ENCODE measurements at regions not wholly inside any gene's neighbourhood (a gene's known extent, or its start where the extent isn't known, plus 50 kb on each side); places are given as distances from the start of the nearest gene placed in this dataset.

- TF ChIP-seq MAZ (IDR thresholded peaks at IDR 0.05; ENCODE audit: borderline replicate concordance, low read depth, low read length) (no peak), RCOR1 (IDR thresholded peaks at IDR 0.05; ENCODE audit: insufficient replicate concordance, low read length) (no peak), POLR2A (IDR thresholded peaks at IDR 0.05; ENCODE audit: low read depth, low read length) (no peak), MAFK (IDR thresholded peaks at IDR 0.05; ENCODE audit: low read depth, low read length) (no peak), BHLHE40 (IDR thresholded peaks at IDR 0.05; ENCODE audit: low read depth, low read length) (no peak), MXI1 (IDR thresholded peaks at IDR 0.05; ENCODE audit: borderline replicate concordance, low read depth, low read length) (no peak), CEBPB (IDR thresholded peaks at IDR 0.05; ENCODE audit: low read depth, low read length) (no peak), USF2 (IDR thresholded peaks at IDR 0.05; ENCODE audit: low read depth, low read length) (no peak), SMC3 (IDR thresholded peaks at IDR 0.05; ENCODE audit: low read depth, low read length) (no peak), RAD21 (IDR thresholded peaks at IDR 0.05; ENCODE audit: low read length) (no peak)
- TF ChIP-seq, protein P1, sequence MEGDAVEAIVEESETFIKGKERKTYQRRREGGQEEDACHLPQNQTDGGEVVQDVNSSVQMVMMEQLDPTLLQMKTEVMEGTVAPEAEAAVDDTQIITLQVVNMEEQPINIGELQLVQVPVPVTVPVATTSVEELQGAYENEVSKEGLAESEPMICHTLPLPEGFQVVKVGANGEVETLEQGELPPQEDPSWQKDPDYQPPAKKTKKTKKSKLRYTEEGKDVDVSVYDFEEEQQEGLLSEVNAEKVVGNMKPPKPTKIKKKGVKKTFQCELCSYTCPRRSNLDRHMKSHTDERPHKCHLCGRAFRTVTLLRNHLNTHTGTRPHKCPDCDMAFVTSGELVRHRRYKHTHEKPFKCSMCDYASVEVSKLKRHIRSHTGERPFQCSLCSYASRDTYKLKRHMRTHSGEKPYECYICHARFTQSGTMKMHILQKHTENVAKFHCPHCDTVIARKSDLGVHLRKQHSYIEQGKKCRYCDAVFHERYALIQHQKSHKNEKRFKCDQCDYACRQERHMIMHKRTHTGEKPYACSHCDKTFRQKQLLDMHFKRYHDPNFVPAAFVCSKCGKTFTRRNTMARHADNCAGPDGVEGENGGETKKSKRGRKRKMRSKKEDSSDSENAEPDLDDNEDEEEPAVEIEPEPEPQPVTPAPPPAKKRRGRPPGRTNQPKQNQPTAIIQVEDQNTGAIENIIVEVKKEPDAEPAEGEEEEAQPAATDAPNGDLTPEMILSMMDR (conservative IDR thresholded peaks at IDR 0.05; ENCODE audit: low read depth, low read length): no peak
- TF ChIP-seq, protein P2, sequence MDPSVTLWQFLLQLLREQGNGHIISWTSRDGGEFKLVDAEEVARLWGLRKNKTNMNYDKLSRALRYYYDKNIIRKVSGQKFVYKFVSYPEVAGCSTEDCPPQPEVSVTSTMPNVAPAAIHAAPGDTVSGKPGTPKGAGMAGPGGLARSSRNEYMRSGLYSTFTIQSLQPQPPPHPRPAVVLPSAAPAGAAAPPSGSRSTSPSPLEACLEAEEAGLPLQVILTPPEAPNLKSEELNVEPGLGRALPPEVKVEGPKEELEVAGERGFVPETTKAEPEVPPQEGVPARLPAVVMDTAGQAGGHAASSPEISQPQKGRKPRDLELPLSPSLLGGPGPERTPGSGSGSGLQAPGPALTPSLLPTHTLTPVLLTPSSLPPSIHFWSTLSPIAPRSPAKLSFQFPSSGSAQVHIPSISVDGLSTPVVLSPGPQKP (IDR thresholded peaks at IDR 0.05; ENCODE audit: borderline replicate concordance, low read depth, low read length): no peak
Observed at GRCh38 chr16:79532785-79533184, 67.8 kb downstream of the MAF start.
